AG04449 (cell line): ENCODE measurements at regions not wholly inside any gene's neighbourhood (a gene's known extent, or its start where the extent isn't known, plus 50 kb on each side); places are given as distances from the start of the nearest gene placed in this dataset.

ENCODE experiments used
- CTCF ChIA-PET: fragments of 350-600 bp; formaldehyde crosslinking; extraction: SDS; loops from one replicate; lab custom pipeline; 2021; ENCODE audit warnings: antibody characterized with exemption; lab: Yijun Ruan, JAX
- POLR2A ChIA-PET: fragments of 400-600, 350-600 bp; formaldehyde crosslinking; extraction: SDS; loops from one replicate; lab custom pipeline; 2020; ENCODE audit warnings: antibody characterized with exemption, inconsistent platforms; lab: Yijun Ruan, JAX
- DNase-seq: peaks from one replicate; pipeline ENCODE4 v3.0.0-alpha.2; 2010; ENCODE audit warnings: low read depth, low spot score
- H3K4me3 ChIP-seq: 2 replicates; pipeline ENCODE4 v1.5.1; 2011; ENCODE audit warnings: low read depth, mild to moderate bottlenecking, control low read depth, low read length
- TF ChIP-seq, protein P1 (sequence below): IDR thresholded peaks from one replicate; pipeline ENCODE4 v1.5.1; 2011; ENCODE audit warnings: mild to moderate bottlenecking, moderate library complexity, low read length, control low read depth, inconsistent platforms; ENCODE audit not compliant: insufficient read depth; ENCODE audit errors: missing control alignments

DNA sequence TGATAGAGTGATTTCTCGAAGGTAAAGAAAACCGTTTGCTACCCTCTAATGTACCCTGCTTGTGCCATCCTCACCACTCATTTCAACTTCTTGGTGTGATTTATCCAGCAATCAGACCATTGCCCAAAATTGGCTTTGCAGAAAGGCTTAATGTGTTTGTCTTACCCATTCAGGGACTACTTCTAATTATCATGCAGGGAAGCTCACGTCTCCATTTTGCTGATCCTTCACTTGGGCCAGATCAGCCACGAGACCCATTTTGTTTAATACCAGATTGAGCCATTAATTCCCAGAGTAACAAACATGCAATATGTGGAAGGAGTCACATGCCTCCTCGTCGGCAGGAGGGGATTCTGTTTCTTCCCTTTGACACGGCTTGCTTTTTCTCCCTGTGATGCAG lies 51.1 kb upstream of the CRY1 start:
- TF ChIP-seq, protein P1, sequence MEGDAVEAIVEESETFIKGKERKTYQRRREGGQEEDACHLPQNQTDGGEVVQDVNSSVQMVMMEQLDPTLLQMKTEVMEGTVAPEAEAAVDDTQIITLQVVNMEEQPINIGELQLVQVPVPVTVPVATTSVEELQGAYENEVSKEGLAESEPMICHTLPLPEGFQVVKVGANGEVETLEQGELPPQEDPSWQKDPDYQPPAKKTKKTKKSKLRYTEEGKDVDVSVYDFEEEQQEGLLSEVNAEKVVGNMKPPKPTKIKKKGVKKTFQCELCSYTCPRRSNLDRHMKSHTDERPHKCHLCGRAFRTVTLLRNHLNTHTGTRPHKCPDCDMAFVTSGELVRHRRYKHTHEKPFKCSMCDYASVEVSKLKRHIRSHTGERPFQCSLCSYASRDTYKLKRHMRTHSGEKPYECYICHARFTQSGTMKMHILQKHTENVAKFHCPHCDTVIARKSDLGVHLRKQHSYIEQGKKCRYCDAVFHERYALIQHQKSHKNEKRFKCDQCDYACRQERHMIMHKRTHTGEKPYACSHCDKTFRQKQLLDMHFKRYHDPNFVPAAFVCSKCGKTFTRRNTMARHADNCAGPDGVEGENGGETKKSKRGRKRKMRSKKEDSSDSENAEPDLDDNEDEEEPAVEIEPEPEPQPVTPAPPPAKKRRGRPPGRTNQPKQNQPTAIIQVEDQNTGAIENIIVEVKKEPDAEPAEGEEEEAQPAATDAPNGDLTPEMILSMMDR: no peak
- ChIA-PET CTCF (interaction anchor here (1.0 to 6.4 kb wide), 8 partner anchors 11 to 490 kb away, joined by 3 to 47 read pairs (median 3); no protein-coding TSS in a partner anchor), POLR2A (no interaction called here)
- H3K4me3 ChIP-seq: no peak overlapping the region
- DNase-seq: no peak

DNA sequence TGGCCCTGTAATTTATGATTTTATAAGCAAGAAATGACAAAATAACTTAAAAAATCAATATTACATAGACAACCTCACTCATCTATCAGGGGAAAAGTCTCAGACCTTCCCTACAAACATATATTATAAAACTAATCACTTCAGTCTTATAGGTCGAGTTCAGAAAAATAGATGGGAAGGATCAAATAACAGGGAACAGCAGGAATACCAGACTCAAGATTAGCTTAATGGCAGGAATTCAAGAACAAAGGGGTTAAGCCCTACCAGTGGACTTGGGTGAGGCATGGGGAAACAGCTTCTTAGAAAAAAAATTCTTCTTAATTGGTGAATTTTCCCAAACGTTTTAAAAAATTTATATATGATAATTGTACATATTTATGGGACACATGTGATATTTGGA lies 51.6 kb upstream of the CRY1 start:
- H3K4me3 ChIP-seq: no peak overlapping the region
- POLR2A ChIA-PET: no interaction called here
- TF ChIP-seq, protein P1: no peak
- DNase-seq: no peak
- CTCF ChIA-PET: interaction anchor here (1.0 to 6.4 kb wide), 5 partner anchors 11 to 490 kb away, joined by 3 to 47 read pairs (median 3); no protein-coding TSS in a partner anchor

DNA sequence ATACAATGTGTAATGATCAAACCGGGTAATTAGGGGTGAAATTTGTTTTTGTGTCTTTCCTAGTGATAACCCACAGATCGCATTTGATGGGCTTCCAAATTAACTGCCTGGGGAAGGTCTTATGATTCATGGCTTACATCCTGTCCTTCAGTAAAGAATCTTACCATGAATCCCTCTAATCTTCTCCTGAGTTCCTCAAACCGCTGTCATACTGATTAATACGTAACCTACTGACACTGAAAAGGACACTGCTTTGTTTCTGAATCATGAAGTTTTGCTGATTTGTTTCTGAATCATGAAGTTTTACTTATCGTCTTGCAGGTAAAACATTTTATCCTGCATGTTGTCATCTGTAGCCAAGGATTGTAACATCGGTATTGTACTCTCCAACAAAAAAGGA lies 52.0 kb upstream of the CRY1 start:
- TF ChIP-seq, protein P1: no peak
- ChIA-PET POLR2A (no interaction called here), CTCF (interaction anchor here (1.0 to 6.4 kb wide), 5 partner anchors 12 to 464 kb away, joined by 3 to 47 read pairs (median 4); no protein-coding TSS in a partner anchor)
- H3K4me3 ChIP-seq: no peak overlapping the region
- no peak for DNase-seq

DNA sequence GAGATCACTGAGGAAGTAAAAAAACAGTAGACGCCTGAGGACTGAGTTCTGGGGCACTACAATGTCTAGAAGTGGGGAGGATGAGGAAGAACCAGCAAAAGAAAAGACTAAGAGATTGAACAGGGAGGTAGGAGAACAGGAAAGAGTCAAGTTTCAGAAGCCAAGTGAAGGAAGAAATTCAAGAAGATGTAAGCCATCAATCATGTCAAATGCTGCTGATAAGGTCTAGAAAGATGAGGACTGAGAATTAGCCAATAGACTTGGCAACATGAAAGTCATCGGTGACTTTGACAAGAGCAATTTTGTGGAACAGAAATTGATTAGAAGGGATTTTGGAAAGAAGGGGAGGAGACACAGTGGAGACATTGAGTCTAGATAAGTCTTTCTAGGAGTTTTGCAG lies 54.8 kb upstream of the CRY1 start:
- CTCF ChIA-PET: no interaction called here
- no peak for DNase-seq
- TF ChIP-seq, protein P1: no peak
- POLR2A ChIA-PET: no interaction called here
- no peak overlapping the region for H3K4me3 ChIP-seq

DNA sequence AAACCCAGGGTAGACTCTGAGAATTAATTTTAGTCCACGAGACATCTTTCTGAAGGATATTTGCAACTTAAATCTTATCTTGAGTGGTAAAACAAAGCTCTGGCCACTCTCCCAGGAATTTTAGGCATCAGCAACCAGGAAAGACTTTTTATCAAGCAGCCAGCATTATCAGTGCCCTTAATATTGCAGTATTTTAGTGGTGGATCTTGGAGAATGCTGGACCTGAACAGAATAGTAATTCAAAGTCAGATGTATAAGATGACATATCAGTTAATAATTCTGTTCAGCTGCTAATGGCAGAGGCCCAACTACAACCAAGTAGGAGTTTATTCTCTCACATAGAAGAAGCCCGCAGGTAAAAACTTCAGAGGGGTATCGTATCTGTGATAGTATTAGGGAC lies 59.0 kb upstream of the CRY1 start:
- no peak overlapping the region for H3K4me3 ChIP-seq

DNA sequence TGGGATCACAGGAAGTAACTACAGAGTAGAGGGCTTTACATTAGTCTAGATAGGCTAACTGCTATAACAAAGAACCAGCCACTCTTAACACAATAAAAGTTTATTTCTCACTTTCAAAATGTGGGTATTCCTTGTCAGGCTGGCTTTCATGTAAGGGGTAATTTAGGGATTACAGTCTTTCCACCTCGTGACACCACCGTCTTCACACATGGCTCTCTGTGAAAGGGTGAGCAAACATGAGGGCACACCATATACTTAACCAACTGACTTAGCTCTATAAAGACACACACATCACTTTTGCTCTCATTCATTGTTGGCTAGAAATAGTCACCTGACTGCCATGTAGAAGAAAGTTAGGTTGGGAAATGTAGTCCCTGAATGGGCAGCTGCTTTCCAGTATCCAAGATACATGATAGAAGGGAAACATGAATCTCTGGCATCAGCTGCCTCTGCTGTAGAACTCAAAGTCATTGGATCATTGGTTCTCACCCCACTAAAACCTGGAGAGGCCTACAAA lies 66.1 kb upstream of the CRY1 start:
- TF ChIP-seq, protein P1: no peak
- CTCF ChIA-PET: interaction anchor here (1.0 kb wide), 1 partner anchor 242 kb away, joined by 3 read pairs; no protein-coding TSS in a partner anchor
- no peak for DNase-seq

More for the DNA sequence above, 59.0 kb upstream of the CRY1 start:
- ChIA-PET CTCF (interaction anchor here (0.6 to 5.4 kb wide), 4 partner anchors 13 to 85 kb away, joined by 3 to 29 read pairs (median 3); no protein-coding TSS in a partner anchor), POLR2A (no interaction called here)
- DNase-seq: no peak
- TF ChIP-seq, protein P1: no peak

More for the DNA sequence above, 66.1 kb upstream of the CRY1 start:
- H3K4me3 ChIP-seq: no peak overlapping the region
- POLR2A ChIA-PET: no interaction called here
